ENCODE measurements at regions not wholly inside any gene's neighbourhood (a gene's known extent, or its start where the extent isn't known, plus 50 kb on each side); places are given as distances from the start of the nearest gene placed in this dataset.

DNA sequence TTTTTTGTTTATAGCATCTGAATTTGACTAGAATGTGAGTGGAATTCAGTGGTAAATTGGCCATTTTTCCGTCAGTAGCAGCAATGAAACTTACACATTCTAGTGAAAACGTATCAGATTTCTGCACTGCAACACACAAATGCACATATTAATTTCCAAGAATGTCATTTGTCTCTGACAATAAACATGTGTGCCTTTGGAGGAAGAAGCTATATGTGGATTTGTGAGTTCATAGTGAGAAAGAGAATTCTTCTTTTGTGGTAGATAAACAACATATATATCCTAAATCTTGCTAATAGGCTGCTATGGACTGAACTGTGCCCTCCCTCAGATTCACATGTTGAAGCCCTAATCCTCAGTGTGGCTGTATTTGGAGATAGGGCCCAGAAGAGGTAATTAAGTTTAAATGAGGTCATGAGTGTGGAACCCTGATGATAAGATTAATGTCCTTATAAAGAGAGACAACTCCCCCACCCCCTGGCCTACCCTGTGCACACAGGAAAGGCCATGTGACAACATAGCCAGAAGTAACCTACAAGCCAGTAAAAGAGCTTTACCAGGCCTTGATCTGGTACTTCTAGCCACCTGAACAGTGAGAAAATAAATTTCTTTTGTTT, 200.2 kb upstream of the EYA4 start:
- no peaks in the 10 kb centered on the region for H3K36me3 Mint-ChIP-seq (ENCODE audit: insufficient read depth)
- no peaks in the 10 kb centered on the region for H3K27me3 Mint-ChIP-seq
- DNase-seq (ENCODE audit: low spot score, unreplicated experiment), result no peak
- TF ChIP-seq, protein P1, sequence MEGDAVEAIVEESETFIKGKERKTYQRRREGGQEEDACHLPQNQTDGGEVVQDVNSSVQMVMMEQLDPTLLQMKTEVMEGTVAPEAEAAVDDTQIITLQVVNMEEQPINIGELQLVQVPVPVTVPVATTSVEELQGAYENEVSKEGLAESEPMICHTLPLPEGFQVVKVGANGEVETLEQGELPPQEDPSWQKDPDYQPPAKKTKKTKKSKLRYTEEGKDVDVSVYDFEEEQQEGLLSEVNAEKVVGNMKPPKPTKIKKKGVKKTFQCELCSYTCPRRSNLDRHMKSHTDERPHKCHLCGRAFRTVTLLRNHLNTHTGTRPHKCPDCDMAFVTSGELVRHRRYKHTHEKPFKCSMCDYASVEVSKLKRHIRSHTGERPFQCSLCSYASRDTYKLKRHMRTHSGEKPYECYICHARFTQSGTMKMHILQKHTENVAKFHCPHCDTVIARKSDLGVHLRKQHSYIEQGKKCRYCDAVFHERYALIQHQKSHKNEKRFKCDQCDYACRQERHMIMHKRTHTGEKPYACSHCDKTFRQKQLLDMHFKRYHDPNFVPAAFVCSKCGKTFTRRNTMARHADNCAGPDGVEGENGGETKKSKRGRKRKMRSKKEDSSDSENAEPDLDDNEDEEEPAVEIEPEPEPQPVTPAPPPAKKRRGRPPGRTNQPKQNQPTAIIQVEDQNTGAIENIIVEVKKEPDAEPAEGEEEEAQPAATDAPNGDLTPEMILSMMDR (IDR thresholded peaks at IDR 0.05; ENCODE audit: unreplicated experiment), result no peak
- H3K4me1 Mint-ChIP-seq (ENCODE audit: low read depth), result peaks cover 4% of the 10 kb centered on the region
- H3K9me3 Mint-ChIP-seq (ENCODE audit: low read depth), result no peaks in the 10 kb centered on the region
- H3K27ac Mint-ChIP-seq, result no peak overlapping the region
- H3K4me3 Mint-ChIP-seq (ENCODE audit: low read depth), result no peak overlapping the region

DNA sequence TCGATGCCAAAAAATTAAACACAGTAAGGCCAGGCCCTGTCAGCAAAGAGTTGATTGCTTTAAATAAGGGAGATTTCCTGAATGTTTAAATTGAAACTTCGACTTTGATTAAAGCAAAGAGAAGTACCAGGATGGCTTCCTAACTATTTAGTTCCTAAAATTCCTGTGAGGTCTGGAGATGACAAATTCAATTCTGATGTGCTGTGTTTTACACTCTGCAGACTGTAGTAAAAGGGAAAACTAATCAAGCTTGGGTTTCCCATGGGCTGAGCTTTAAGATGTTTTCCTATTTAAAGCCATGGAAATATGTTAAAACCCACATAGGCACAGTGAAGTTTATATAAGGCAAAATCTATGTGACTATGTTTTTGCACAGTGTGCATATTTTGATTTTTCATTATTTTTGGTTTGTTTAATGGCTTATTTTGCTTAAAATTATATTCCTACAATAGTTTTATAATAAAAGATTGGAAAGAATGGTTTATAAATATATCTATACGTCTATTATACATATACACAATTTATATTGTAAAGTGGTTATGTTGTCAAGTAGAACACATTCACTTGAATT, 198.5 kb upstream of the EYA4 start:
- no peaks in the 10 kb centered on the region for H3K27me3 Mint-ChIP-seq
- H3K4me3 Mint-ChIP-seq (ENCODE audit: low read depth), result no peak overlapping the region
- H3K27ac Mint-ChIP-seq, result no peak overlapping the region
- H3K9me3 Mint-ChIP-seq (ENCODE audit: low read depth), result no peaks in the 10 kb centered on the region
- H3K4me1 Mint-ChIP-seq (ENCODE audit: low read depth), result peaks cover 7% of the 10 kb centered on the region
- no peaks in the 10 kb centered on the region for H3K36me3 Mint-ChIP-seq (ENCODE audit: insufficient read depth)
- no peak for DNase-seq (ENCODE audit: low spot score, unreplicated experiment)
- TF ChIP-seq, protein P1 (IDR thresholded peaks at IDR 0.05; ENCODE audit: unreplicated experiment), result no peak

DNA sequence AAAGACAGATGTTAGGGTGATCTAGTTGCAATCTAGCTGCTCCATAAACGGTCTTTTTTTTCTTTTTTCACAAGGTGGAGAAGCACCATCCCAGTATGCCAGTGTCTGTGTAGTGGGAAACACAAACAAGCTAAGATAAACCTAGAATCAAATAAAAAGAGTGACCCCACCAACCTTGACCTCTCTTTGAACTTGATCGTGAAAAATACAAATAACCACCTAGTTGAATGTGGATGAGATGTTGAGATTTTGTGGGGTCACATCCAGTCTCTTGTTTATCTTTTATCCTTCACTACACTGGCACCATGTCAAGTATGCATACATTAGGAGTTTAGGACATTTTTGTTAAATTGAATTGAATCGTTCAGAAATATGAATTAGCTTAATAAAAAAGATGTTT, 194.6 kb upstream of the EYA4 start:
- Mint-ChIP-seq H3K27ac (no peak overlapping the region), H3K9me3 (ENCODE audit: low read depth) (no peaks in the 10 kb centered on the region), H3K27me3 (no peaks in the 10 kb centered on the region), H3K4me3 (ENCODE audit: low read depth) (no peak overlapping the region), H3K4me1 (ENCODE audit: low read depth) (peaks cover 2% of the 10 kb centered on the region), H3K36me3 (ENCODE audit: insufficient read depth) (no peaks in the 10 kb centered on the region)
- TF ChIP-seq, protein P1 (IDR thresholded peaks at IDR 0.05; ENCODE audit: unreplicated experiment), result no peak
- DNase-seq (ENCODE audit: low spot score, unreplicated experiment), result no peak

DNA sequence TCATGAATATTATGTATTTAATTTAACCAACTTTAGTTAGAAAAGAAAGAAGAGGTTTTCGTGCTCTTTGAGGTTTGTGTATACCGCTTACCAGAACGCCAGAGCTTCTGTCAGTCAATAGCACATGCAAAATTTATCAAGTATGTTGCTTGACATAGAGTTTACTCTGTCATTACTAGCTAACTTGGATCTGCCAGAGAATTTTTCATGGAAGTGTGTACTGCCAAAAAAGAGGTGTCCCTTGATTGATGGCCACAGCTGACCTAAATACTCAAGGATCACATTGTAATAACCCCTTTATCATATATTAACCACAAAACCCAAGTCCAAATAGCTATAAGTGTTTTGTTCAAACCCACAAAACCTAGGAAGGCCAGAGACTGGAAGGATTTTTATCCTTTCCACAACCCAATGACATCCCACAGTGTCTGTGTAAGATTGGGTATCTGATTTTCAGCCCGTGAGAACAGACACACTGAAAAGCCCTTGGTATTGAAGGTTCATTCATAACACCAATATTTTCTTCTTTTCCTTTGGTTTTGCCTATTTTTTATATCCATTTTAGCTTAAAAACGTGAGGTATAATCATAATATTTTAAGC, 194.0 kb upstream of the EYA4 start:
- no peak for DNase-seq (ENCODE audit: low spot score, unreplicated experiment)
- peaks cover 2% of the 10 kb centered on the region for H3K4me1 Mint-ChIP-seq (ENCODE audit: low read depth)
- TF ChIP-seq, protein P1 (IDR thresholded peaks at IDR 0.05; ENCODE audit: unreplicated experiment), result no peak
- H3K36me3 Mint-ChIP-seq (ENCODE audit: insufficient read depth), result no peaks in the 10 kb centered on the region
- H3K27ac Mint-ChIP-seq, result no peak overlapping the region
- no peaks in the 10 kb centered on the region for H3K9me3 Mint-ChIP-seq (ENCODE audit: low read depth)
- H3K27me3 Mint-ChIP-seq, result no peaks in the 10 kb centered on the region
- no peak overlapping the region for H3K4me3 Mint-ChIP-seq (ENCODE audit: low read depth)

DNA sequence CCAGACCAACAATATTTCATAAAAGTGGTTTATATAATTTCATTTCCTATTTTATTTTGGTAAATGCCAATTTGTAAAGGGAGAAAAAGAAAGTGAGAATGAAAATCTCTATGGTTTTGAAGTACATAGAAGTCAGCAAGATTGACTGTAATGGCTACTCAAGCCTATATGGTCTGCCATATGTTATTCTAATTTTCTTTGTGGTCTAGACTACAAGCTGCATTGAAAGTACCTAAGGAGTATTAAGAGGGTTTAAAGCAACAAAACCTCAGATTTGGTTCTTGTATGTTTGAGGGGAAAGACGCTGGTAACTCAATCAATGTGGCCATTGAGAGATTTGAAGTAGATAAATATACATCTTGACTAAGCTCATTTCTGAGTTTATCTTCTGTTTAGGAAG, 193.5 kb upstream of the EYA4 start:
- no peak overlapping the region for H3K27ac Mint-ChIP-seq
- H3K27me3 Mint-ChIP-seq, result no peaks in the 10 kb centered on the region
- no peak overlapping the region for H3K4me3 Mint-ChIP-seq (ENCODE audit: low read depth)
- TF ChIP-seq, protein P1 (IDR thresholded peaks at IDR 0.05; ENCODE audit: unreplicated experiment), result no peak
- H3K36me3 Mint-ChIP-seq (ENCODE audit: insufficient read depth), result no peaks in the 10 kb centered on the region
- H3K4me1 Mint-ChIP-seq (ENCODE audit: low read depth), result peaks cover 2% of the 10 kb centered on the region
- no peak for DNase-seq (ENCODE audit: low spot score, unreplicated experiment)
- no peaks in the 10 kb centered on the region for H3K9me3 Mint-ChIP-seq (ENCODE audit: low read depth)
